CD4-positive, alpha-beta memory T cell (primary cell): ENCODE measurements at regions not wholly inside any gene's neighbourhood (a gene's known extent, or its start where the extent isn't known, plus 50 kb on each side); places are given as distances from the start of the nearest gene placed in this dataset.

ENCODE experiments used
- CTCF ChIA-PET: fragments of 350-600 bp; sonication (Branson Sonifier 250); formaldehyde crosslinking; loops from one replicate; lab custom pipeline; 2021; ENCODE audit warnings: inconsistent platforms; ENCODE audit not compliant: partially characterized antibody; lab: Charles Lee
- POLR2A ChIA-PET: fragments of 350-600 bp; sonication (Branson Sonifier 250); formaldehyde crosslinking; loops from one replicate; lab custom pipeline; 2021; ENCODE audit not compliant: partially characterized antibody; lab: Charles Lee
- DNase-seq, 5 donors: peaks; one replicate each; pipeline versions ENCODE4 v3.0.0 to v3.0.0-alpha.2; 2020 to 2022; ENCODE audit warnings: mixed read lengths in 1 of 5
- H3K27ac ChIP-seq: one replicate; pipeline ENCODE4 v1.7.0; 2013; ENCODE audit warnings: low read depth, low read length
- H3K27me3 ChIP-seq: 2 replicates; pipeline ENCODE4 v1.7.0; 2013; ENCODE audit warnings: mild to moderate bottlenecking, low read length, moderate library complexity; ENCODE audit not compliant: insufficient read depth
- H3K36me3 ChIP-seq: 2 replicates; pipeline ENCODE4 v1.7.0; 2013; ENCODE audit warnings: mild to moderate bottlenecking, low read length, moderate library complexity; ENCODE audit not compliant: insufficient read depth
- H3K4me1 ChIP-seq: 2 replicates; pipeline ENCODE4 v1.7.0; 2013; ENCODE audit warnings: mild to moderate bottlenecking, low read length, moderate library complexity; ENCODE audit not compliant: insufficient read depth
- H3K4me3 ChIP-seq, 2 donors: one replicate each; pipeline ENCODE4 v1.7.0; 2013; ENCODE audit warnings: low read length in 2 of 2, mild to moderate bottlenecking in 1 of 2
- H3K9me3 ChIP-seq, 2 donors: one replicate each; pipeline ENCODE4 v1.7.0; 2013; ENCODE audit warnings: low read length in 2 of 2, control low read depth in 1 of 2; ENCODE audit not compliant: control insufficient read depth in 1 of 2
- H3K27ac Mint-ChIP-seq, 7 donors: one replicate each; pipeline ENCODE4 v1.8.0; 2020 to 2021; ENCODE audit warnings: mixed read lengths in 7 of 7, mild to moderate bottlenecking in 6 of 7, inconsistent platforms in 3 of 7, moderate library complexity in 3 of 7
- H3K27me3 Mint-ChIP-seq, 2 donors: one replicate each; pipeline ENCODE4 v1.8.0; 2020 to 2021; ENCODE audit warnings: mixed read lengths in 2 of 2
- H3K36me3 Mint-ChIP-seq, 2 donors: one replicate each; pipeline ENCODE4 v1.8.0; 2020 to 2021; ENCODE audit warnings: mixed read lengths in 2 of 2, inconsistent platforms in 1 of 2, mild to moderate bottlenecking in 1 of 2
- H3K4me1 Mint-ChIP-seq, 4 donors: one replicate each; pipeline ENCODE4 v1.8.0; 2020 to 2021; ENCODE audit warnings: mixed read lengths in 4 of 4, mild to moderate bottlenecking in 1 of 4
- H3K4me3 Mint-ChIP-seq, 8 donors: one replicate each; pipeline ENCODE4 v1.8.0; 2020 to 2021; ENCODE audit warnings: mixed read lengths in 8 of 8, mild to moderate bottlenecking in 7 of 8, moderate library complexity in 6 of 8, inconsistent platforms in 3 of 8
- H3K9me3 Mint-ChIP-seq, 8 donors: one replicate each; pipeline ENCODE4 v1.8.0; 2020 to 2021; ENCODE audit warnings: mixed read lengths in 8 of 8, mild to moderate bottlenecking in 5 of 8, inconsistent platforms in 3 of 8, moderate library complexity in 1 of 8
- intact Hi-C: fragments of 100-400 bp; cut with micrococcal nuclease; formaldehyde crosslinking; loops from one replicate; pipeline ENCODE4 v1.15.1; 2023

DNA sequence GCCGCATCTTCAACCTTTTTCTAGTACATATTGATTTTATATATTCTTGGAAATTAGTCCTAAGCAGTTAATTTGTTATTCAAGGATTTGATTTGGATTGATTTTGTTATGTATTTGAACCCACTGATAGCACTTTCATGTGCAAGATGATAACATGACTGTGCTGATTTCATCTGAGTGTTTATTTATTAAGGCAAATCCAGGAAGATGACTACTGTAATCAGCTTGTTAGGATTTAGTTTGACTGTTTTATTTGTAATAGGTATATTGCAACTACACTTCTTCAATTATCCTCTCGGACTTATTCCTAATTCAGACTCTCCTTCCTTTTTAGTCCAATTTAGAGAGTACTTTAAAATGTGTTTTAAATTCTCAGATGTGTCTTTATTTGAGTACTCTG is 75.1 kb upstream of the PRKG1 start:
- H3K9me3 Mint-ChIP-seq: no peaks in the 10 kb centered on the region

DNA sequence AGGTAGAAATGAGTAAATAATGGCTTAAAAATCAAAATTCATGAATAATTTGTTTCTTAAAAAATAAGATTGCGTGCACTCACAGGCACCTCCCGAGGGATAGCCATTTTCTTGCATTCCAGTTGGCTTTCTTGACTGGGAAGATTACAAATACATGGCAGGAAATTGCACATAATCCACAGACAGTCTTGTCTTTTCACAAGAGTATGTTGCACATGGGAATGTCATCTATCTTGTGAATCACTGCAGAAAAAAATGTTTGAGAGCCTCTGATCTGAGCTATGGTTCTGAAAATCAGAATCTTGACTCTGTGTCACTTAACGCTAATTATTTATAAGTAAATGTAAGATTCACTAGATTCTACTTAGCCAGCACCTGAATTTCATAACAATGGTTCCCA is 74.1 kb upstream of the PRKG1 start:
- H3K9me3 Mint-ChIP-seq: no peaks in the 10 kb centered on the region
- no peak for DNase-seq
- Histone ChIP-seq H3K27me3 (peaks cover 3% of the 10 kb centered on the region), H3K9me3 (no peaks in the 10 kb centered on the region), H3K4me1 (no peaks in the 10 kb centered on the region), H3K27ac (no peak overlapping the region), H3K36me3 (no peaks in the 10 kb centered on the region), H3K4me3 (no peak overlapping the region)
- H3K27me3 Mint-ChIP-seq: peaks cover 9 to 14% of the 10 kb centered on the region in 2 donors
- intact Hi-C loops: no loop called here
- H3K27ac Mint-ChIP-seq: no peak overlapping the region
- H3K36me3 Mint-ChIP-seq: no peaks in the 10 kb centered on the region
- CTCF ChIA-PET: interaction anchor here (0.9 kb wide), 1 partner anchor 1216 kb away, joined by 3 read pairs; no protein-coding TSS in a partner anchor
- H3K4me1 Mint-ChIP-seq: no peaks in the 10 kb centered on the region
- no peak overlapping the region for H3K4me3 Mint-ChIP-seq
- POLR2A ChIA-PET: no interaction called here

More for the DNA sequence above, 75.1 kb upstream of the PRKG1 start:
- Histone ChIP-seq H3K27me3 (peaks cover 6% of the 10 kb centered on the region), H3K4me3 (no peak overlapping the region), H3K4me1 (no peaks in the 10 kb centered on the region), H3K9me3 (no peaks in the 10 kb centered on the region), H3K36me3 (no peaks in the 10 kb centered on the region), H3K27ac (no peak overlapping the region)
- Mint-ChIP-seq H3K27me3 (peaks cover 14 to 15% of the 10 kb centered on the region in 2 donors), H3K36me3 (no peaks in the 10 kb centered on the region), H3K27ac (no peak overlapping the region), H3K4me1 (no peaks in the 10 kb centered on the region), H3K4me3 (no peak overlapping the region)
- intact Hi-C loops: no loop called here
- DNase-seq: no peak
- ChIA-PET POLR2A (no interaction called here), CTCF (interaction anchor here (1.1 kb wide), 1 partner anchor 962 kb away, joined by 4 read pairs; no protein-coding TSS in a partner anchor)

DNA sequence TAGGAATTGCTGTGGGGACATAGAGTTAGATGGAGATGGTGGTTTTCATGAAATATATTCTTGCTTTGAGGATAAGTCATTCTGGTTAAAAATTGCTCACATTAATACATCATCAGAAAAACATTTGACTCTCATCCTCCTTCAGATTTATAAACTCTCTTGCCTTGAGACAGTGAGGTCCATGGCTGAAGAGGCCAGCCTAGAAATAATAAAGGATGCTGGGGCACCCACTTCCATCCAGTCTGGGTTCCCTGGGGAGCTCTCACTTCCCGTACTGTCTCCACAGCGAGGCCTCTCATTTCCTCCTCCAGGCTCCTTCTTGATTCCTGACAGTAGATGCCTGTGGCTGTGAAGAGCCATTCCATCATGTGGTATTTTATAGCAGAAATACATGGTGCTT is 73.3 kb upstream of the PRKG1 start:
- Histone ChIP-seq H3K4me3 (no peak overlapping the region), H3K9me3 (no peaks in the 10 kb centered on the region), H3K4me1 (no peaks in the 10 kb centered on the region), H3K27ac (no peak overlapping the region), H3K36me3 (no peaks in the 10 kb centered on the region), H3K27me3 (peaks cover 3% of the 10 kb centered on the region)
- DNase-seq: no peak
- H3K36me3 Mint-ChIP-seq: no peaks in the 10 kb centered on the region
- H3K27me3 Mint-ChIP-seq: peaks cover 8% of the 10 kb centered on the region in 2 donors
- POLR2A ChIA-PET: no interaction called here
- no peak overlapping the region for H3K27ac Mint-ChIP-seq
- intact Hi-C loops: loop anchor here (1.0 kb wide), 1 partner anchor 959 kb away; no protein-coding TSS in a partner anchor
- CTCF ChIA-PET: interaction anchor here (1.3 kb wide), 1 partner anchor 1215 kb away, joined by 3 read pairs; no protein-coding TSS in a partner anchor
- no peak overlapping the region for H3K4me3 Mint-ChIP-seq
- no peaks in the 10 kb centered on the region for H3K4me1 Mint-ChIP-seq
- no peaks in the 10 kb centered on the region for H3K9me3 Mint-ChIP-seq

DNA sequence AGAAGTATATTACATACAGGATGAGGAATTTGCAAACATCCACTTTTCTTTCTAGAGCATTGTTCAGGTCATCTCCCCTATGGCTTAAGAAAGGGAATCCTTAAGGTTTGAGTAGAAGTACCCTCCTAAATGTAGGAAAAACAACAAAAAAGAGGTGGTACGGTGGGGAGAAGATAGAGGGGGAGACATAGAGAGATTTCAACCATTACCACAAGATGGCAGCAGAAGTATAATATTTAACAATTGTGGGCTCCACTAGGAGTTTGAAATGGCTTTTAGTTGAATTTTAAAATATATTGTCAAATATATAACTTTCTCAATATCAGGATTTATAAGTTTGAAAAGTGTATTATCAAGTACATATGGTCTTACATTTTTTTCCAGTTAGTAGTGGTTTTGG is 72.7 kb upstream of the PRKG1 start:
- Mint-ChIP-seq H3K27ac (no peak overlapping the region), H3K27me3 (peaks cover 5 to 7% of the 10 kb centered on the region in 2 donors), H3K9me3 (no peaks in the 10 kb centered on the region), H3K4me3 (no peak overlapping the region), H3K36me3 (no peaks in the 10 kb centered on the region), H3K4me1 (no peaks in the 10 kb centered on the region)
- no peak overlapping the region for H3K27ac ChIP-seq
- POLR2A ChIA-PET: no interaction called here
- H3K27me3 ChIP-seq: no peaks in the 10 kb centered on the region
- H3K9me3 ChIP-seq: no peaks in the 10 kb centered on the region
- H3K36me3 ChIP-seq: no peaks in the 10 kb centered on the region
- no peaks in the 10 kb centered on the region for H3K4me1 ChIP-seq
- no peak for DNase-seq
- no peak overlapping the region for H3K4me3 ChIP-seq
- intact Hi-C loops: loop anchor here (1.0 kb wide), 1 partner anchor 959 kb away; no protein-coding TSS in a partner anchor
- CTCF ChIA-PET: interaction anchor here (1.3 kb wide), 1 partner anchor 1214 kb away, joined by 3 read pairs; no protein-coding TSS in a partner anchor

DNA sequence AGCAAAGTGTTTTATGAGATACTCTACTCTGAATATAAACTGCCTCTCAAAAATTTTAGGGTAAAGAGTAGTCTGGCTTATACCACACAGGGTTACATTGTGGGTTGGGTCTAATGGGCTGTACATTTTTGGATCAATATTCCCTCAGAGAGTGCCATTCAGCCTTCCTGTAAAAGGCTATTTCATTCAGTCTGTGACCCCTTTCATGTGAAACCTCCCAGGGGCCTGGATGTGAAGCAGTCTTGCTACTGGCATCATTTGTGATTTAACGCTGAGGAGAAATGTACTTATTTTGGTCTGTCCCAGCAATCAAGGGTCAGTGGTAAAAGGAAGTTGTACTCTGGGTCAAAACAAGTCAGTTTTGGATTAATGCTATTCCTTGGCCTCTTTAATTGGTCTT is 71.8 kb upstream of the PRKG1 start:
- H3K4me1 ChIP-seq: no peaks in the 10 kb centered on the region
- POLR2A ChIA-PET: no interaction called here
- no peak overlapping the region for H3K27ac ChIP-seq
- CTCF ChIA-PET: interaction anchor here (1.3 kb wide), 1 partner anchor 1214 kb away, joined by 3 read pairs; no protein-coding TSS in a partner anchor
- no peaks in the 10 kb centered on the region for H3K9me3 ChIP-seq
- no peaks in the 10 kb centered on the region for H3K27me3 ChIP-seq
- H3K36me3 ChIP-seq: no peaks in the 10 kb centered on the region
- Mint-ChIP-seq H3K27me3 (peaks cover 3 to 7% of the 10 kb centered on the region in 2 donors), H3K27ac (no peak overlapping the region), H3K9me3 (no peaks in the 10 kb centered on the region), H3K36me3 (no peaks in the 10 kb centered on the region), H3K4me3 (no peak overlapping the region), H3K4me1 (no peaks in the 10 kb centered on the region)
- intact Hi-C loops: no loop called here
- no peak for DNase-seq
- no peak overlapping the region for H3K4me3 ChIP-seq

DNA sequence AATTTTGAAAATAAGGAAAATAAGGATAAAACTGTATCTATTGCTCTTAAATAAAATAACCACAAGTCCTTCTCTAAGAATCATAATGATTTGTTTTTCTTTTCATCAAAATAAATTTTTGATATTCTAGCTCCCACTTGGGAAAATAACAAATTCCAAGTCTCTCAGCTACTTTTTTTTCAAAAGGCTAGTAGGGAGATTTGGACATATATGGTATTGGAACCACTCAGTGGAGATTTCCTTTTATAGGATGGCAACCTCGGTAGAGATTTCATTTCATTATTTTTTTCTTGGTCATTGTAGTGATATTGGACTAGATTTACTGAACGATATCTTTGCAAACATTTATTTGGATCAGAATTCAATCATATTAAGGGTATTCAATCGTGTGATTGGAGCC is 69.5 kb upstream of the PRKG1 start:
- Histone ChIP-seq H3K36me3 (no peaks in the 10 kb centered on the region), H3K4me1 (no peaks in the 10 kb centered on the region), H3K27me3 (no peaks in the 10 kb centered on the region), H3K27ac (no peak overlapping the region), H3K9me3 (no peaks in the 10 kb centered on the region), H3K4me3 (no peak overlapping the region)
- no peaks in the 10 kb centered on the region for H3K36me3 Mint-ChIP-seq
- peaks cover 2 to 7% of the 10 kb centered on the region in 2 donors for H3K27me3 Mint-ChIP-seq
- H3K4me3 Mint-ChIP-seq: no peak overlapping the region
- intact Hi-C loops: no loop called here
- H3K27ac Mint-ChIP-seq: no peak overlapping the region
- ChIA-PET POLR2A (no interaction called here), CTCF (no interaction called here)
- no peaks in the 10 kb centered on the region for H3K4me1 Mint-ChIP-seq
- H3K9me3 Mint-ChIP-seq: no peaks in the 10 kb centered on the region
- DNase-seq: no peak

DNA sequence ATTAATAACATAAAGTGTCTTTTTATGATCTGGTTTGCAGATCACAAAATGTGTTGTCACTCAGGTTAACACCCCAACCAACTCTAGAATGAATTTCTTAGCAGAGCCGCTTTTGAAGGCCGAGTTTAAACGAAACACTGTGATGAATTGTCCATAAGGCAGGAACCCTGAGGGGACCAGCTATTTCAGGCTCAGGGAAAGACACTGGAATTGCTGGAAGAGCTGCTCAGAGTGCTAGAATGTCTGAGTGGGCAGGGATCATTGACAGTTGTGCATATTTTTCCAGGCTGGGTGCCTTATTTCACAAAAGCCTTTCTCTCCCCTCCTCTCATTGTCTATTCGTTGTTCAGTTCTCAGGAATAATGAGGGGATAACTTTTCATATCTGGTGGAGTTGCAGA is 68.7 kb upstream of the PRKG1 start:
- ChIA-PET POLR2A (no interaction called here), CTCF (interaction anchor here (0.9 kb wide), 1 partner anchor 1211 kb away, joined by 3 read pairs; no protein-coding TSS in a partner anchor)
- no peaks in the 10 kb centered on the region for H3K36me3 ChIP-seq
- peaks cover 2 to 7% of the 10 kb centered on the region in 2 donors for H3K27me3 Mint-ChIP-seq
- no peaks in the 10 kb centered on the region for H3K9me3 Mint-ChIP-seq
- H3K27me3 ChIP-seq: no peaks in the 10 kb centered on the region
- H3K4me3 Mint-ChIP-seq: no peak overlapping the region
- no peaks in the 10 kb centered on the region for H3K9me3 ChIP-seq
- DNase-seq: no peak
- no peak overlapping the region for H3K27ac Mint-ChIP-seq
- intact Hi-C loops: no loop called here
- H3K4me1 Mint-ChIP-seq: no peaks in the 10 kb centered on the region
- no peaks in the 10 kb centered on the region for H3K36me3 Mint-ChIP-seq
- H3K4me1 ChIP-seq: no peaks in the 10 kb centered on the region
- H3K27ac ChIP-seq: no peak overlapping the region
- no peak overlapping the region for H3K4me3 ChIP-seq
